H9 (cell line): ENCODE measurements at regions not wholly inside any gene's neighbourhood (a gene's known extent, or its start where the extent isn't known, plus 50 kb on each side); places are given as distances from the start of the nearest gene placed in this dataset.
"Not testable (repeated sequence)": the region's sequence is repeated elsewhere in the genome, so short reads cannot be mapped to it uniquely, and the experiment has no call there.

Experiments
- DNase-seq: peaks from one replicate; pipeline ENCODE4 v3.0.0-alpha.2; 2017
- H2AFZ ChIP-seq: one replicate; pipeline ENCODE4 v1.6.1; 2013; ENCODE audit warnings: mild to moderate bottlenecking, low read length, control low read depth, moderate library complexity
- H2AK5ac ChIP-seq: 2 replicates; pipeline ENCODE4 v1.6.1; 2013; ENCODE audit warnings: low read length, control low read depth, mixed read lengths; ENCODE audit not compliant: insufficient read length
- H2BK120ac ChIP-seq: one replicate; pipeline ENCODE4 v1.6.1; 2013; ENCODE audit warnings: low read depth, mild to moderate bottlenecking, low read length, control low read depth, inconsistent platforms; ENCODE audit not compliant: poor library complexity, severe bottlenecking
- H2BK12ac ChIP-seq: 2 replicates; pipeline ENCODE4 v1.6.1; 2013; ENCODE audit warnings: low read length, control low read depth, mixed read lengths, low read depth; ENCODE audit not compliant: insufficient read length
- H2BK15ac ChIP-seq: 2 replicates; pipeline ENCODE4 v1.6.1; 2013; ENCODE audit warnings: low read depth, low read length, control low read depth
- H2BK20ac ChIP-seq: one replicate; pipeline ENCODE4 v1.6.1; 2013; ENCODE audit warnings: low read depth, mild to moderate bottlenecking, low read length, control low read depth, inconsistent platforms; ENCODE audit not compliant: poor library complexity, severe bottlenecking
- H2BK5ac ChIP-seq: 2 replicates; pipeline ENCODE4 v1.6.1; 2013; ENCODE audit warnings: low read length, control low read depth, mixed read lengths; ENCODE audit not compliant: insufficient read length
- H3K14ac ChIP-seq: 2 replicates; pipeline ENCODE4 v1.6.1; 2013; ENCODE audit warnings: low read length, control low read depth; ENCODE audit not compliant: insufficient read depth
- H3K18ac ChIP-seq: 2 replicates; pipeline ENCODE4 v1.6.1; 2013; ENCODE audit warnings: low read depth, mild to moderate bottlenecking, mixed read lengths, low read length, control low read depth; ENCODE audit not compliant: insufficient read length
- H3K23ac ChIP-seq: 2 replicates; pipeline ENCODE4 v1.6.1; 2013; ENCODE audit warnings: low read length, control low read depth, mixed read lengths, low read depth; ENCODE audit not compliant: insufficient read length
- H3K23me2 ChIP-seq: 2 replicates; pipeline ENCODE4 v1.6.1; 2013; ENCODE audit warnings: low read depth, mild to moderate bottlenecking, mixed read lengths, low read length, control low read depth; ENCODE audit not compliant: insufficient read length, poor library complexity, severe bottlenecking
- H3K27ac ChIP-seq: 2 replicates; pipeline ENCODE4 v1.5.1; 2013; ENCODE audit warnings: low read length, control low read depth, mixed read lengths, low read depth; ENCODE audit not compliant: insufficient read length
- H3K27me3 ChIP-seq: 2 replicates; pipeline ENCODE4 v1.6.1; 2013; ENCODE audit warnings: low read length, control low read depth, inconsistent platforms; ENCODE audit not compliant: insufficient read depth
- H3K4ac ChIP-seq: 2 replicates; pipeline ENCODE4 v1.6.1; 2013; ENCODE audit warnings: low read depth, mild to moderate bottlenecking, control low read depth, inconsistent platforms, low read length, moderate library complexity
- H3K4me1 ChIP-seq: 2 replicates; pipeline ENCODE4 v1.6.1; 2013; ENCODE audit warnings: low read length, control low read depth, inconsistent platforms; ENCODE audit not compliant: insufficient read depth
- H3K4me2 ChIP-seq: 2 replicates; pipeline ENCODE4 v1.6.1; 2013; ENCODE audit warnings: low read length, control low read depth, mixed read lengths; ENCODE audit not compliant: insufficient read length, insufficient read depth
- H3K56ac ChIP-seq: 2 replicates; pipeline ENCODE4 v1.6.1; 2013; ENCODE audit warnings: low read depth, mild to moderate bottlenecking, mixed read lengths, low read length, control low read depth; ENCODE audit not compliant: insufficient read length
- H3K79me1 ChIP-seq: 2 replicates; pipeline ENCODE4 v1.6.1; 2013; ENCODE audit warnings: low read depth, mild to moderate bottlenecking, moderate library complexity, low read length, control low read depth, inconsistent platforms; ENCODE audit not compliant: insufficient read depth, poor library complexity, severe bottlenecking
- H3K79me2 ChIP-seq: 2 replicates; pipeline ENCODE4 v1.6.1; 2013; ENCODE audit warnings: low read length, control low read depth, inconsistent platforms; ENCODE audit not compliant: insufficient read depth
- H3K9ac ChIP-seq: 2 replicates; pipeline ENCODE4 v1.6.1; 2013; ENCODE audit warnings: low read length, control low read depth, mixed read lengths; ENCODE audit not compliant: insufficient read length; ENCODE audit errors: extremely low read depth
- H3K9me3 ChIP-seq: one replicate; pipeline ENCODE4 v1.6.1; 2013; ENCODE audit warnings: low read depth, low read length, inconsistent platforms; ENCODE audit not compliant: control insufficient read depth
- H3T11ph ChIP-seq: one replicate; pipeline ENCODE4 v1.6.1; 2013; ENCODE audit warnings: mild to moderate bottlenecking, low read length, control low read depth, inconsistent platforms
- H4K20me1 ChIP-seq: one replicate; pipeline ENCODE4 v1.6.1; 2013; ENCODE audit not compliant: control insufficient read depth, insufficient read length, insufficient read depth
- H4K5ac ChIP-seq: 2 replicates; pipeline ENCODE4 v1.6.1; 2013; ENCODE audit warnings: low read depth, mild to moderate bottlenecking, mixed read lengths, low read length, control low read depth; ENCODE audit not compliant: insufficient read length
- H4K8ac ChIP-seq: replicated peaks from 2 replicates; pipeline ENCODE4 v1.6.1; 2013; ENCODE audit warnings: low read length, control low read depth, mixed read lengths, low read depth; ENCODE audit not compliant: insufficient read length
- H4K91ac ChIP-seq: 2 replicates; pipeline ENCODE4 v1.6.1; 2013; ENCODE audit warnings: low read depth, mild to moderate bottlenecking, moderate library complexity, mixed read lengths, low read length, control low read depth; ENCODE audit not compliant: insufficient read length
- H3K27ac Mint-ChIP-seq, 3 experiments: 2 replicates in 2 of 3; 3 replicates in 1 of 3; pipeline ENCODE4 v1.8.0; 2020 to 2021; ENCODE audit warnings: mixed read lengths in 3 of 3, mild to moderate bottlenecking in 1 of 3, moderate library complexity in 1 of 3
- H3K27me3 Mint-ChIP-seq: 2 replicates; pipeline ENCODE4 v1.8.0; 2021; ENCODE audit warnings: low read depth, mild to moderate bottlenecking, moderate library complexity, mixed read lengths
- H3K36me3 Mint-ChIP-seq, 3 experiments: 2 replicates in 2 of 3; 3 replicates in 1 of 3; pipeline ENCODE4 v1.8.0; 2020 to 2021; ENCODE audit warnings: low read depth in 3 of 3, mixed read lengths in 3 of 3; ENCODE audit not compliant: insufficient read depth in 1 of 3
- H3K4me1 Mint-ChIP-seq, 2 experiments: 2 replicates each; pipeline ENCODE4 v1.8.0; 2020; ENCODE audit warnings: mixed read lengths in 2 of 2
- H3K4me3 Mint-ChIP-seq, 2 experiments: 2 replicates in 1 of 2; 3 replicates in 1 of 2; pipeline ENCODE4 v1.8.0; 2020 to 2021; ENCODE audit warnings: mild to moderate bottlenecking in 2 of 2, mixed read lengths in 2 of 2, moderate library complexity in 1 of 2
- H3K9me3 Mint-ChIP-seq, 2 experiments: 2 replicates in 1 of 2; 3 replicates in 1 of 2; pipeline ENCODE4 v1.8.0; 2020; ENCODE audit warnings: mild to moderate bottlenecking in 2 of 2, mixed read lengths in 2 of 2, moderate library complexity in 1 of 2
- CTCF ChIP-seq: fragments of 200-600 bp; sonication (generic); conservative IDR thresholded peaks from 3 replicates; pipeline ENCODE4 v1.8.0; 2021; ENCODE audit warnings: antibody characterized with exemption, mild to moderate bottlenecking
- WGBS: extraction: QIAGEN DNeasy Blood & Tissue Kit; methylation state at CpG from one replicate; pipeline ENCODE4 v1.1.7; 2013; ENCODE audit warnings: missing lambda C conversion rate, low lambda C conversion rate, mixed read lengths; ENCODE audit not compliant: insufficient read length; ENCODE audit errors: extremely low coverage; 5-methylcytosine and 5-hydroxymethylcytosine counted together

GRCh38 chr20:48437146-48437545 is 390.7 kb downstream of the PREX1 start:
- H3K9me3 Mint-ChIP-seq = peaks cover 10 to 12% of the 10 kb centered on the region in 2 experiments
- H3K4me1 Mint-ChIP-seq = peaks cover 8 to 16% of the 10 kb centered on the region in 2 experiments
- Histone ChIP-seq H3K27ac (no peak overlapping the region), H3K9ac (no peak overlapping the region), H4K20me1 (no peaks in the 10 kb centered on the region), H2AK5ac (no peak overlapping the region), H2BK5ac (no peak overlapping the region), H4K5ac (no peak overlapping the region), H4K8ac (no peak overlapping the region), H3K56ac (no peak overlapping the region), H3K79me2 (no peaks in the 10 kb centered on the region), H3K4me1 (peaks cover 4% of the 10 kb centered on the region; the same call in 1 of the 2 replicates), H3K4me2 (no peak overlapping the region), H2BK15ac (no peak overlapping the region), H4K91ac (no peak overlapping the region), H2AFZ (no peak overlapping the region), H3K9me3 (no peaks in the 10 kb centered on the region), H3K14ac (no peak overlapping the region), H3K18ac (no peak overlapping the region), H3T11ph (no peak overlapping the region), H2BK120ac (no peak overlapping the region), H3K23me2 (no peaks in the 10 kb centered on the region), H2BK12ac (no peak overlapping the region), H3K79me1 (no peaks in the 10 kb centered on the region), H3K27me3 (no peaks in the 10 kb centered on the region), H3K4ac (no peak overlapping the region), H3K23ac (no peak overlapping the region), H2BK20ac (no peak overlapping the region)
- TF ChIP-seq CTCF = no peak
- no peak for DNase-seq
- no peak overlapping the region for H3K4me3 Mint-ChIP-seq
- H3K27me3 Mint-ChIP-seq = peaks cover 3% of the 10 kb centered on the region
- WGBS = no CpG with 5 or more reads among the region's 5 CpGs
- H3K36me3 Mint-ChIP-seq = peaks cover 0 to 10% (median 3%) of the 10 kb centered on the region in 3 experiments; a peak in 6 of 7 replicates
- H3K27ac Mint-ChIP-seq = no peak overlapping the region

- not testable (repeated sequence) for H3K18ac ChIP-seq, H3K14ac ChIP-seq, H3K79me2 ChIP-seq, H2BK20ac ChIP-seq, H3K4ac ChIP-seq, H3K4me3 Mint-ChIP-seq, H4K8ac ChIP-seq, H2BK12ac ChIP-seq, H3K56ac ChIP-seq, H4K20me1 ChIP-seq, H3K79me1 ChIP-seq, H3K4me2 ChIP-seq, H2AFZ ChIP-seq, DNase-seq, H3K9ac ChIP-seq, H3K9me3 ChIP-seq, H3K27ac ChIP-seq, H2BK120ac ChIP-seq, H4K5ac ChIP-seq, H3K4me1 ChIP-seq, H2BK15ac ChIP-seq, H2BK5ac ChIP-seq, H2AK5ac ChIP-seq, H4K91ac ChIP-seq, H3K36me3 Mint-ChIP-seq, H3T11ph ChIP-seq, H3K27me3 Mint-ChIP-seq, H3K23ac ChIP-seq, H3K23me2 ChIP-seq, H3K27ac Mint-ChIP-seq, H3K27me3 ChIP-seq
- Mint-ChIP-seq H3K9me3 (peaks cover 10 to 12% of the 10 kb centered on the region in 2 experiments), H3K4me1 (peaks cover 14 to 21% of the 10 kb centered on the region in 2 experiments)
- WGBS = no CpG with 5 or more reads among the region's 8 CpGs
These were observed 391.2 kb downstream of the PREX1 start for GRCh38 chr20:48436609-48437008.
